Parathyroid adenoma (tissue), 2 donors: ENCODE measurements at regions not wholly inside any gene's neighbourhood (a gene's known extent, or its start where the extent isn't known, plus 50 kb on each side); places are given as distances from the start of the nearest gene placed in this dataset.

ENCODE experiments used
- H2AFZ ChIP-seq: fragments of 300-600 bp; sonication (generic); one replicate; pipeline ENCODE4 v1.7.0; 2017; ENCODE audit warnings: antibody characterized with exemption, mild to moderate bottlenecking
- H3K27ac ChIP-seq: fragments of 300-600 bp; sonication (generic); one replicate; pipeline ENCODE4 v1.7.0; 2017
- H3K27me3 ChIP-seq: fragments of 300-600 bp; sonication (generic); one replicate; pipeline ENCODE4 v1.7.0; 2017; ENCODE audit warnings: low read length; ENCODE audit not compliant: control insufficient read depth, insufficient read depth
- H3K36me3 ChIP-seq: fragments of 300-600 bp; sonication (generic); one replicate; pipeline ENCODE4 v1.7.0; 2017; ENCODE audit warnings: low read length; ENCODE audit not compliant: control insufficient read depth, insufficient read depth
- H3K4me1 ChIP-seq: fragments of 300-600 bp; sonication (generic); one replicate; pipeline ENCODE4 v1.7.0; 2017; ENCODE audit warnings: control low read depth
- H3K4me2 ChIP-seq: fragments of 300-600 bp; sonication (generic); one replicate; pipeline ENCODE4 v1.7.0; 2017; ENCODE audit warnings: low read length
- H3K4me3 ChIP-seq: fragments of 300-600 bp; sonication (generic); one replicate; pipeline ENCODE4 v1.7.0; 2017; ENCODE audit warnings: low read depth, low read length
- H3K79me2 ChIP-seq: fragments of 300-600 bp; sonication (generic); one replicate; pipeline ENCODE4 v1.7.0; 2017; ENCODE audit warnings: control low read depth
- H3K9ac ChIP-seq: fragments of 300-600 bp; sonication (generic); one replicate; pipeline ENCODE4 v1.7.0; 2017; ENCODE audit warnings: mild to moderate bottlenecking
- H3K9me3 ChIP-seq: fragments of 300-600 bp; sonication (generic); one replicate; pipeline ENCODE4 v1.7.0; 2017; ENCODE audit warnings: low read length; ENCODE audit not compliant: control insufficient read depth
- TF ChIP-seq, protein P1 (sequence below): fragments of 300-600 bp; sonication (generic); IDR thresholded peaks from one replicate; pipeline ENCODE4 v1.7.0; 2017; ENCODE audit warnings: antibody characterized with exemption, mild to moderate bottlenecking
- donor health status: primary hyperparathyroidism.

DNA sequence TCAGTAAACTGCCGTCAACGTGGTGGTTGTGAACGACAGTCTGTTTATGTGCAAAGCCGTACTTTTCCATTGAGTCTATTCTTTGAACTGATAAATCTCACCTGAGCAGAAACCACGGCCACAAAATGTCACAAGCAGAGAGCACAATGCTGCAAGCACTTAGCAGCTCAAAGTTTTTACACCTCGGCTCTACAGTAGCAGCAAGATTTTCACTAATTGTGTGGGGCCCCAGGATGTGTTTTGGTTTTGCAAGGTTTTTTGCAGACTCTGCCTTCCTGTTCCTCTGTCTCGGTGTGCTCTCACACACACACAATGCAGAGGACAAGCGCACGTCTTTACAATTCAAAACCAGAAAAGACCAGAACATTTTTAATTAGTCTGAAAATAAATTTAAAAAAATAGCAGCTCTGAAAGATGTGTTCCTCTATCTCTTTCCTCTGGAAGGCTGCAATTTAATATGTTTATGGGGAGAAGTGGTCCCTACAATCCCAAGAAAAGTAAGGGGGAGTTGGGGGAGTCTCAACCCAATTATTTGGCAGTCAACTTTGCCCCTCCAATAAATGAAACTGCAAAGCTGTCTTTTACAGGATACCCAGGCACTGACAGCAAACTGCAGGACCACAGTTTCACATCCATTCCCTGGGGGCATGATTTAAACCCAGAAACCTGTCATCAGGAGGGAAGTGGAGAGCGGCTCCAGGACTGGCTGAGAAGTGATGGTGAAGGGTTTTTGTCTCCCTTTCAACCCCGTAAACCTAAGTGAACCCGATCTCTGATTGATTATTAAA is 73.8 kb upstream of the SFMBT2 start:
- no peak overlapping the region for H3K4me3 ChIP-seq
- no peak overlapping the region for H3K27ac ChIP-seq
- no peak overlapping the region for H3K4me2 ChIP-seq
- H3K27me3 ChIP-seq: no peaks in the 10 kb centered on the region
- no peaks in the 10 kb centered on the region for H3K79me2 ChIP-seq
- H3K9me3 ChIP-seq: no peaks in the 10 kb centered on the region
- no peak overlapping the region for H2AFZ ChIP-seq
- H3K9ac ChIP-seq: no peak overlapping the region
- peaks cover 8% of the 10 kb centered on the region for H3K4me1 ChIP-seq
- no peaks in the 10 kb centered on the region for H3K36me3 ChIP-seq
- TF ChIP-seq, protein P1, sequence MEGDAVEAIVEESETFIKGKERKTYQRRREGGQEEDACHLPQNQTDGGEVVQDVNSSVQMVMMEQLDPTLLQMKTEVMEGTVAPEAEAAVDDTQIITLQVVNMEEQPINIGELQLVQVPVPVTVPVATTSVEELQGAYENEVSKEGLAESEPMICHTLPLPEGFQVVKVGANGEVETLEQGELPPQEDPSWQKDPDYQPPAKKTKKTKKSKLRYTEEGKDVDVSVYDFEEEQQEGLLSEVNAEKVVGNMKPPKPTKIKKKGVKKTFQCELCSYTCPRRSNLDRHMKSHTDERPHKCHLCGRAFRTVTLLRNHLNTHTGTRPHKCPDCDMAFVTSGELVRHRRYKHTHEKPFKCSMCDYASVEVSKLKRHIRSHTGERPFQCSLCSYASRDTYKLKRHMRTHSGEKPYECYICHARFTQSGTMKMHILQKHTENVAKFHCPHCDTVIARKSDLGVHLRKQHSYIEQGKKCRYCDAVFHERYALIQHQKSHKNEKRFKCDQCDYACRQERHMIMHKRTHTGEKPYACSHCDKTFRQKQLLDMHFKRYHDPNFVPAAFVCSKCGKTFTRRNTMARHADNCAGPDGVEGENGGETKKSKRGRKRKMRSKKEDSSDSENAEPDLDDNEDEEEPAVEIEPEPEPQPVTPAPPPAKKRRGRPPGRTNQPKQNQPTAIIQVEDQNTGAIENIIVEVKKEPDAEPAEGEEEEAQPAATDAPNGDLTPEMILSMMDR: no peak

DNA sequence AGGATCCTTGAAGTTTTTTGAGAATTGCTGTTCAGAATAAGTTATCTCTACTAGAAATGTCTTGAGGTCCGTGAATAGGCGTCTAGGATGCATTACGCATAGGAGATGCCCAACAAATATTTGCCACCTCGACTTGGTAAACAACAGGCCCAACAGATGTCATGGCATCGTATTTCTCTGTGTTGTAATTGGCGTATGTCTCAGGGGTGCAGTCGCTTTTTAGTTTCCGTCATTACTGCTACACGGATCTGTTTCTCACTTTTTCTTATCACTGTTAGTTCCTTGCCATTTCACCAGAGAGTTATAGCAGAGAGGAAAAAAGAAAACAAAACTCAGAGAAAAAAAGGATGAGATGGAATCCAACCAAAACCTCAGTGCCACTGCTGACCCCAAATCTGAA is 73.0 kb upstream of the SFMBT2 start:
- no peaks in the 10 kb centered on the region for H3K36me3 ChIP-seq
- TF ChIP-seq, protein P1: no peak
- no peak overlapping the region for H2AFZ ChIP-seq
- no peaks in the 10 kb centered on the region for H3K79me2 ChIP-seq
- H3K9ac ChIP-seq: no peak overlapping the region
- peaks cover 6% of the 10 kb centered on the region for H3K4me1 ChIP-seq
- no peak overlapping the region for H3K27ac ChIP-seq
- no peaks in the 10 kb centered on the region for H3K9me3 ChIP-seq
- H3K4me3 ChIP-seq: no peak overlapping the region
- H3K4me2 ChIP-seq: no peak overlapping the region
- H3K27me3 ChIP-seq: no peaks in the 10 kb centered on the region

DNA sequence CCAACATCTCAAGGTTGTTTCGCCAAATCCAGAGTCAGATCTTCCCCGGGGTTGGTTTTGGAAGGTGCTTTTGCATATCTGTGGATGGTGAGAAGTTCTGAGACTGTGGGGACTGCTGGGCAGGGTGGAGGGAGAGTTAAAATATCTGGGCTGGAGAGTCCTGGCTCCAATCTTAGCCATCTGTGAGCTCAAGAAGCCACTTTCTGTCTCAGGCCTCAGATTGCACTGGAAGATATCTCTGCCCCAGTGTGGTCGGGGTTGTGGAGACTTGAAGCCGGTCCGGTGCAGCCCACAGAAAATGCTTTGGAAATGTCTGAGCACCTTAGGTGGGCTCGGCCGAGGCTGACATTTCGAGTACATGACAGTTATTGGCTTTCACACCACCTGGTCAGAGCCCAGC is 72.2 kb upstream of the SFMBT2 start:
- Histone ChIP-seq H3K4me2 (no peak overlapping the region), H3K9me3 (no peaks in the 10 kb centered on the region), H3K36me3 (no peaks in the 10 kb centered on the region), H3K27ac (no peak overlapping the region), H2AFZ (no peak overlapping the region), H3K79me2 (no peaks in the 10 kb centered on the region), H3K4me3 (no peak overlapping the region), H3K27me3 (no peaks in the 10 kb centered on the region), H3K4me1 (no peaks in the 10 kb centered on the region), H3K9ac (no peak overlapping the region)
- TF ChIP-seq, protein P1: no peak

DNA sequence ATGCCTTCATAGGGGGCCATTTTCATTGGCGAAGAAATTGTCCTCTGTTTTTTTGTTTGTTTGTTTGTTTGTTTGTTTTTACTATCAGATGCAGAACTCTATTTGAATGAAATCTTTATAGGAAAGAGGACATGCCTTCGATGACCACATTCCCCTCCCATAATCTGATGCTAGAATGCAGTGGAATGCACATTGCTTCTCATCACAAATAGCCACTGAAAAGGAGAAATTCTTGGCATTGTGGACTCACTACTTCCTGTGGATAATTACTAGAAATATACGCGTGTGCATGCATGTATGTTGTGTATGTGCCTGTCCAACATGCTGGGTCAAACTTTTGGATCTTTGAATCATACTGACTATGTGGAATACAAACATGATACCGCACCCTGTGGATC is 70.5 kb upstream of the SFMBT2 start:
- H3K4me1 ChIP-seq: no peaks in the 10 kb centered on the region
- H3K9me3 ChIP-seq: no peaks in the 10 kb centered on the region
- no peaks in the 10 kb centered on the region for H3K36me3 ChIP-seq
- H3K27me3 ChIP-seq: no peaks in the 10 kb centered on the region
- no peak overlapping the region for H2AFZ ChIP-seq
- no peaks in the 10 kb centered on the region for H3K79me2 ChIP-seq
- H3K4me2 ChIP-seq: no peak overlapping the region
- TF ChIP-seq, protein P1: no peak
- no peak overlapping the region for H3K27ac ChIP-seq
- H3K4me3 ChIP-seq: no peak overlapping the region
- no peak overlapping the region for H3K9ac ChIP-seq

DNA sequence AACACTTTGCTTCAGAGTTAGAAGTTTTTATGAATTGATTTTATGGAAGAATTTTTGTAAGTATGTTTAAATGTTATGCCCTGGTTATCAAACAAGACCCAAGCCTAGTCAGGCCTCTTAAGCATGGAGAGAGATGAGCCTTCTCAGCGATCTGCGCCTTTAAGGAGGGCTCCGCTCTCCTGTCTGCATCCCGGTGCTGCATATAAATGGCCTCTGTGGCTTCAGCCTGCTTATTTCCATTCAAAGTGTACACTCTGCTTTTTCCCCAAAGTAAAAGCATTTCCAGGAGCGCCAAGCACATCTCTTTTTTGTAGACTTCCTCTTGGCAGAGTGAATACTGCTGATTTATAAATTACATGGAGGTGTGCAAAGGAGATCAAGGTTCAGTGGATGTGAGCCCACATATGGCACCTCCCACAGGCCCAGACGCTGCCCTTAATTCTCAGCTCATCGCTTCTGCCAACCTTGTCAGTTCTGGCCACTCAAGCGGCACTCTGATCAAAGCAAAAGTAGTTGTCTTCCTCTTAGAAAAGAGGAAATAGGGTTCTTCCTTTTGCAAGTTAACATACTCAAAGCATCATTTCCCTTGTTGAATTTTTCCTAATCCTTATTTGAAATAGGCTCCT is 70.0 kb upstream of the SFMBT2 start:
- no peaks in the 10 kb centered on the region for H3K79me2 ChIP-seq
- no peak overlapping the region for H3K9ac ChIP-seq
- no peaks in the 10 kb centered on the region for H3K36me3 ChIP-seq
- H3K9me3 ChIP-seq: no peaks in the 10 kb centered on the region
- no peak overlapping the region for H3K27ac ChIP-seq
- H2AFZ ChIP-seq: no peak overlapping the region
- no peak overlapping the region for H3K4me3 ChIP-seq
- H3K27me3 ChIP-seq: no peaks in the 10 kb centered on the region
- no peaks in the 10 kb centered on the region for H3K4me1 ChIP-seq
- TF ChIP-seq, protein P1: no peak
- no peak overlapping the region for H3K4me2 ChIP-seq
